ENCODE measurements at regions not wholly inside any gene's neighbourhood (a gene's known extent, or its start where the extent isn't known, plus 50 kb on each side); places are given as distances from the start of the nearest gene placed in this dataset.

DNA sequence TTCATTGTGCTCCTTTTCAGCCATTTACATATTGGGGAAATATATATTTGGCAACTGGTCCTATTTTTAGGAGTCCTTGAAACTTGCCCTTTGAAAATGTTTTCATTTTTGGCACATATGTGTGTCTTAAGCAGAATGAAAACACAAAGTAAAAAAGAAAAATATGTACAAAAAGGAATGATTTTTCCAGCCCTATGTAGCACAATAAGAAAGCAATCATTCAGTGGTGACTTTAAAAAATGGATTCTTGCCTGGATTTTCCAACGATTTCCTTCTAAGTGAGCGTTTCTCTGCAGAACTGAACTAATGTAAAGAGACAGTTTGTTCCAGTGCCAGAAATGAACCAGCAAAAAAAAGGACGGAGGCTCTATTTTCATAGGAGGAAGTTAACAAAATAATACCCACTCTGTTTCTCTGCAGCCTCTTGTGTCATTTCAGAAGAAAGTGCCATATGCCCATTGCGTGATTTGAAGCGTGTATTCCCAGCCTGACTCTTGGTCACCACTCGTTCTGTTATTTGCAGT, 340.1 kb downstream of the SETD4 start:
- no peaks in the 10 kb centered on the region for H3K4me1 Mint-ChIP-seq
- ATAC-seq (no peak), DNase-seq (no peak)
- no peak overlapping the region for H3K4me3 Mint-ChIP-seq
- intact Hi-C loops (cut with micrococcal nuclease) = no loop called here
- no peaks in the 10 kb centered on the region for H3K9me3 ChIP-seq (ENCODE audit: control insufficient read depth, insufficient read depth, low read length)
- no peaks in the 10 kb centered on the region for H3K27me3 ChIP-seq (ENCODE audit: control insufficient read depth, insufficient read depth, low read length)
- H3K27ac ChIP-seq (ENCODE audit: low read length) = no peak overlapping the region
- no peaks in the 10 kb centered on the region for H3K4me1 ChIP-seq (ENCODE audit: control insufficient read depth, insufficient read depth, low read length)
- WGBS (ENCODE audit: insufficient coverage) = 21% methylated on average over 6 of the region's 6 CpGs
- no peak overlapping the region for H3K27ac Mint-ChIP-seq
- no peak overlapping the region for H3K4me3 ChIP-seq (ENCODE audit: low read length)
- H3K27me3 Mint-ChIP-seq (ENCODE audit: low read depth in 2 of 2) = peaks cover 21 to 60% of the 10 kb centered on the region in 2 donors
- no peaks in the 10 kb centered on the region for H3K9me3 Mint-ChIP-seq
- H3K36me3 ChIP-seq (ENCODE audit: control insufficient read depth, insufficient read depth, low read length) = no peaks in the 10 kb centered on the region
- TF ChIP-seq, protein P1, sequence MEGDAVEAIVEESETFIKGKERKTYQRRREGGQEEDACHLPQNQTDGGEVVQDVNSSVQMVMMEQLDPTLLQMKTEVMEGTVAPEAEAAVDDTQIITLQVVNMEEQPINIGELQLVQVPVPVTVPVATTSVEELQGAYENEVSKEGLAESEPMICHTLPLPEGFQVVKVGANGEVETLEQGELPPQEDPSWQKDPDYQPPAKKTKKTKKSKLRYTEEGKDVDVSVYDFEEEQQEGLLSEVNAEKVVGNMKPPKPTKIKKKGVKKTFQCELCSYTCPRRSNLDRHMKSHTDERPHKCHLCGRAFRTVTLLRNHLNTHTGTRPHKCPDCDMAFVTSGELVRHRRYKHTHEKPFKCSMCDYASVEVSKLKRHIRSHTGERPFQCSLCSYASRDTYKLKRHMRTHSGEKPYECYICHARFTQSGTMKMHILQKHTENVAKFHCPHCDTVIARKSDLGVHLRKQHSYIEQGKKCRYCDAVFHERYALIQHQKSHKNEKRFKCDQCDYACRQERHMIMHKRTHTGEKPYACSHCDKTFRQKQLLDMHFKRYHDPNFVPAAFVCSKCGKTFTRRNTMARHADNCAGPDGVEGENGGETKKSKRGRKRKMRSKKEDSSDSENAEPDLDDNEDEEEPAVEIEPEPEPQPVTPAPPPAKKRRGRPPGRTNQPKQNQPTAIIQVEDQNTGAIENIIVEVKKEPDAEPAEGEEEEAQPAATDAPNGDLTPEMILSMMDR (IDR thresholded peaks at IDR 0.05) = no peak
- no peaks in the 10 kb centered on the region for H3K36me3 Mint-ChIP-seq

DNA sequence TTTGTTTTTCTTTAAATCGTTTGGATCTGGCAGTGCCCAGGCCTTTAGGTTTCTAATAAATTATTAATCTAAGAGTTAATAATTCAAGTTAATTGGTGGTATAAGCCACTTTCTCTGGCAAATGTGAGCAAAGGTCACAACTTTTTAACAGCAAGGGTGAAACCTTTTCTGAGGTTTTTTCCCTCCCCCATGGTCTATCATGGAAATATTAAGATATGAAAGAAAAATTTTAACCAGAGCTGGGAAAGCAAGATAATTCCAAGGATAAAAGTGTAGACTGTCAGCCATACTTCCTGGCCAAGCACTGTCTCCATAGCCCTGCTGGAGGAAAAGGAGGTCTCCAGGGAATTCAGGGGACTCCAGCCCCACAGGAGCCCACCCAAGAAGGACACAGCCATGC, 341.2 kb downstream of the SETD4 start:
- Mint-ChIP-seq H3K4me1 (no peaks in the 10 kb centered on the region), H3K27ac (no peak overlapping the region), H3K4me3 (no peak overlapping the region), H3K36me3 (no peaks in the 10 kb centered on the region), H3K9me3 (no peaks in the 10 kb centered on the region), H3K27me3 (ENCODE audit: low read depth in 2 of 2) (peaks cover 16 to 58% of the 10 kb centered on the region in 2 donors)
- no peak overlapping the region for H3K4me3 ChIP-seq (ENCODE audit: low read length)
- intact Hi-C loops (cut with micrococcal nuclease) = no loop called here
- DNase-seq (no peak), ATAC-seq (no peak)
- TF ChIP-seq, protein P1 (IDR thresholded peaks at IDR 0.05) = no peak
- H3K36me3 ChIP-seq (ENCODE audit: control insufficient read depth, insufficient read depth, low read length) = no peaks in the 10 kb centered on the region
- no peaks in the 10 kb centered on the region for H3K9me3 ChIP-seq (ENCODE audit: control insufficient read depth, insufficient read depth, low read length)
- no peak overlapping the region for H3K27ac ChIP-seq (ENCODE audit: low read length)
- no peaks in the 10 kb centered on the region for H3K27me3 ChIP-seq (ENCODE audit: control insufficient read depth, insufficient read depth, low read length)
- H3K4me1 ChIP-seq (ENCODE audit: control insufficient read depth, insufficient read depth, low read length) = no peaks in the 10 kb centered on the region
- WGBS (ENCODE audit: insufficient coverage) = no CpG with 5 or more reads among the region's 1 CpG

DNA sequence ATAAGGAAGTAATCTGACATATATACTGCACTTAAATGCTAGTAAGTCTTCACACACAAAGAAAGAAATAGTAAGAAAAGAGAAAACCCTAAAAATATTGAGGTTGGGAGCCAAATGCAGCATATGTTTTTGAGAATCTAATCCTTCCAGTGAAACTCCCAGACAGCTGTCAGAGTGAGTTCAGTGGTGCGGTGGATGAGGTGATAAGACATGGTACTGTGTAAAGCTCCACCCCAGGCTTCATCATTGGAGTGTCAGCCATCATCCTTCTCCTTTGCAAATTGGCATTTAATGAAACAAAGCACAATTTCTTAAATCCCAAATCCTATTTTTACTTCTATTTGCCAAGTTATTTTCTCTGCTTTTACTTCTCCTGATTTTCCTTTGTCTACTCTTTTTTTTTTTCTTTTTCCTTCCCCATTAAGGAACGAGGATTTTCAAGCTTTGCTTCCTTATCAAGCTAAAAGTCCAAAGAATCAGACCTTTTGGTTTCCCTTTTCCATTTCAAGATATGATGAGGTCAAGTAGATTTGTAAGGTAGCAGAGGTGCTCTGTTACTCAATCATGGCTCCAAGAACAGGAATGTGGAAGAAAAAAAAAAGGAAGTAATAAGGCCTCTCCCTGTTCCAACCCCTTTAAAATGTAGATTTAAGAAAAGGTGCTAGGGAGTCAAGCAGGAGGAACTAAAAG, 343.3 kb downstream of the SETD4 start:
- ATAC-seq = no peak
- H3K9me3 ChIP-seq (ENCODE audit: control insufficient read depth, insufficient read depth, low read length) = no peaks in the 10 kb centered on the region
- Mint-ChIP-seq H3K27ac (no peak overlapping the region), H3K4me3 (no peak overlapping the region), H3K4me1 (no peaks in the 10 kb centered on the region), H3K36me3 (no peaks in the 10 kb centered on the region), H3K27me3 (ENCODE audit: low read depth in 2 of 2) (peaks cover 11 to 61% of the 10 kb centered on the region in 2 donors), H3K9me3 (no peaks in the 10 kb centered on the region)
- no peaks in the 10 kb centered on the region for H3K36me3 ChIP-seq (ENCODE audit: control insufficient read depth, insufficient read depth, low read length)
- no peak overlapping the region for H3K27ac ChIP-seq (ENCODE audit: low read length)
- H3K27me3 ChIP-seq (ENCODE audit: control insufficient read depth, insufficient read depth, low read length) = no peaks in the 10 kb centered on the region
- DNase-seq = no peak
- no peak overlapping the region for H3K4me3 ChIP-seq (ENCODE audit: low read length)
- intact Hi-C loops (cut with micrococcal nuclease) = no loop called here
- H3K4me1 ChIP-seq (ENCODE audit: control insufficient read depth, insufficient read depth, low read length) = no peaks in the 10 kb centered on the region
- 60% methylated on average over 2 of the region's 2 CpGs for WGBS (ENCODE audit: insufficient coverage)
- TF ChIP-seq, protein P1 (IDR thresholded peaks at IDR 0.05) = no peak

DNA sequence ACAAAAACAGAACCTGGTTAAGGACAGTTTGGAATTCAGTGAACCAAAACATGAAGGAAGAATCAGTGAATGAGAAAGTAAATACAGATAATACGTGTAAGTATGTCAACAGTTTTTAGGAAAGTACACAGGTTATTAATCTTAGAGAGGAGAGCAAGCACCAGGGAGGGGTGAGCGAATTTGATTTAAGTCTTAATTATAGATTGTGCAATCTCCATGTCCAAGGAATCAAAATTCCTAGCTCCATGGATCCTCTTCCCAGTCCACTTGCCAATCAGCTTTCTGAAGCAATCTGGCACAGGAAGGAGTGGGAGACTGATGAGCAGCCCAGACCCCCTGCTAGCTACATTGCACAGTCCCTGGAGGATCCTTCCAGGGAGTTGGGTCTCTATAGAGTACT, 346.4 kb downstream of the SETD4 start:
- ATAC-seq = no peak
- Histone ChIP-seq H3K4me3 (ENCODE audit: low read length) (no peak overlapping the region), H3K27me3 (ENCODE audit: control insufficient read depth, insufficient read depth, low read length) (no peaks in the 10 kb centered on the region), H3K9me3 (ENCODE audit: control insufficient read depth, insufficient read depth, low read length) (no peaks in the 10 kb centered on the region), H3K4me1 (ENCODE audit: control insufficient read depth, insufficient read depth, low read length) (no peaks in the 10 kb centered on the region), H3K36me3 (ENCODE audit: control insufficient read depth, insufficient read depth, low read length) (no peaks in the 10 kb centered on the region), H3K27ac (ENCODE audit: low read length) (no peak overlapping the region)
- Mint-ChIP-seq H3K27me3 (ENCODE audit: low read depth in 2 of 2) (peaks cover 6 to 55% of the 10 kb centered on the region in 2 donors), H3K36me3 (no peaks in the 10 kb centered on the region), H3K9me3 (no peaks in the 10 kb centered on the region), H3K4me3 (no peak overlapping the region), H3K4me1 (no peaks in the 10 kb centered on the region), H3K27ac (no peak overlapping the region)
- no peak for DNase-seq
- 71% methylated on average over 1 of the region's 2 CpGs for WGBS (ENCODE audit: insufficient coverage)
- TF ChIP-seq, protein P1 (IDR thresholded peaks at IDR 0.05) = no peak
- intact Hi-C loops (cut with micrococcal nuclease) = no loop called here

All from natural killer cell (primary cell).